AG09319 (cell line): ENCODE measurements at regions not wholly inside any gene's neighbourhood (a gene's known extent, or its start where the extent isn't known, plus 50 kb on each side); places are given as distances from the start of the nearest gene placed in this dataset.

ENCODE experiments used
- DNase-seq: peaks from one replicate; pipeline ENCODE4 v3.0.0-alpha.2; 2010; ENCODE audit warnings: low read depth; ENCODE audit errors: extremely low read depth
- CTCF ChIP-seq: IDR thresholded peaks from 2 replicates; pipeline ENCODE4 v1.5.1; 2011; ENCODE audit warnings: low read depth, mild to moderate bottlenecking, inconsistent platforms, low read length, moderate library complexity

- no peak for TF ChIP-seq CTCF
These were observed 70.9 kb upstream of the TPRG1 start for GRCh38 chr3:189100866-189101265.

GRCh38 chr3:189101594-189101993 is 70.2 kb upstream of the TPRG1 start:
- no peak for TF ChIP-seq CTCF
- no peak for DNase-seq

More at GRCh38 chr3:189100866-189101265, 70.9 kb upstream of the TPRG1 start:
- no peak for DNase-seq

GRCh38 chr3:189103208-189103607 is 68.6 kb upstream of the TPRG1 start:
- DNase-seq: no peak

GRCh38 chr3:189108067-189108466 is 63.7 kb upstream of the TPRG1 start:
- no peak for TF ChIP-seq CTCF
- no peak for DNase-seq

More at GRCh38 chr3:189103208-189103607, 68.6 kb upstream of the TPRG1 start:
- TF ChIP-seq CTCF: no peak

GRCh38 chr3:189108735-189109134 is 63.0 kb upstream of the TPRG1 start:
- no peak for DNase-seq
- TF ChIP-seq CTCF: no peak

GRCh38 chr3:189109145-189109544 is 62.6 kb upstream of the TPRG1 start:
- DNase-seq: no peak
- TF ChIP-seq CTCF: no peak

- TF ChIP-seq CTCF: no peak
- DNase-seq: no peak
These were observed 54.7 kb upstream of the TPRG1 start for GRCh38 chr3:189117087-189117486.
